PC-3 (cell line): ENCODE measurements at regions not wholly inside any gene's neighbourhood (a gene's known extent, or its start where the extent isn't known, plus 50 kb on each side); places are given as distances from the start of the nearest gene placed in this dataset.

Experiments
- ATAC-seq: fragments of 200-7000 bp; cut with Tn5 transposase; 2 replicates; pipeline ENCODE4 v1.9.1; 2020; ENCODE audit warnings: mild to moderate bottlenecking, moderate library complexity
- BruUV-seq: library from RNA; stranded (reverse); fragments of 400-500 nt; replicated peaks from 2 replicates; lab custom pipeline; 2021; lab: Mats Ljungman, UMichigan
- CTCF ChIA-PET: fragments of 300-600 bp; sonication (Branson Sonifier 250); formaldehyde crosslinking; loops from one replicate; lab custom pipeline; 2022; ENCODE audit warnings: antibody characterized with exemption; lab: Charles Lee
- POLR2A ChIA-PET: fragments of 300-600 bp; sonication (Branson Sonifier 250); formaldehyde crosslinking; loops from one replicate; lab custom pipeline; 2022; ENCODE audit warnings: antibody characterized with exemption; ENCODE audit not compliant: unreplicated experiment; lab: Charles Lee
- DNase-seq: peaks from one replicate; pipeline ENCODE4 v3.0.0-alpha.2; 2015
- H2AFZ ChIP-seq: fragments of 300-600 bp; sonication (generic); 2 replicates; pipeline ENCODE4 v1.6.0; 2016; ENCODE audit warnings: antibody characterized with exemption, low read length
- H3F3A ChIP-seq: fragments of 300-600 bp; sonication (generic); one replicate; pipeline ENCODE4 v1.6.0; 2017; ENCODE audit warnings: antibody characterized with exemption, low read length, control low read depth, mild to moderate bottlenecking; ENCODE audit not compliant: unreplicated experiment
- H3K27ac ChIP-seq: fragments of 300-600 bp; sonication (generic); 2 replicates; pipeline ENCODE4 v1.5.1; 2016; ENCODE audit warnings: mild to moderate bottlenecking, low read length
- H3K27me3 ChIP-seq: fragments of 300-600 bp; sonication (generic); 2 replicates; pipeline ENCODE4 v1.6.1; 2016; ENCODE audit warnings: low read length, mixed read lengths
- H3K36me3 ChIP-seq: fragments of 300-600 bp; sonication (generic); 2 replicates; pipeline ENCODE4 v1.6.1; 2016; ENCODE audit warnings: low read depth, mixed run types, low read length, mixed read lengths
- H3K4me1 ChIP-seq: fragments of 300-600 bp; sonication (generic); 2 replicates; pipeline ENCODE4 v1.5.1; 2016; ENCODE audit warnings: low read length; ENCODE audit not compliant: insufficient read depth
- H3K4me2 ChIP-seq: fragments of 300-600 bp; sonication (generic); 2 replicates; pipeline ENCODE4 v1.6.0; 2016; ENCODE audit warnings: low read length
- H3K4me3 ChIP-seq: fragments of 300-600 bp; sonication (generic); 2 replicates; pipeline ENCODE4 v1.5.1; 2016; ENCODE audit warnings: mild to moderate bottlenecking, low read length, mixed read lengths
- H3K79me2 ChIP-seq: fragments of 300-600 bp; sonication (generic); 2 replicates; pipeline ENCODE4 v1.6.1; 2017; ENCODE audit warnings: low read length, mixed read lengths
- H3K9ac ChIP-seq: fragments of 300-600 bp; sonication (generic); 2 replicates; pipeline ENCODE4 v1.6.0; 2016; ENCODE audit warnings: mild to moderate bottlenecking, low read length
- H3K9me2 ChIP-seq: fragments of 300-600 bp; sonication (generic); replicated peaks from 2 replicates; pipeline ENCODE4 v1.6.1; 2016; ENCODE audit warnings: mixed run types, low read length, mixed read lengths
- H3K9me3 ChIP-seq: fragments of 300-600 bp; sonication (generic); 2 replicates; pipeline ENCODE4 v1.6.1; 2016; ENCODE audit warnings: low read length, mixed read lengths
- H4K20me1 ChIP-seq: fragments of 300-600 bp; sonication (generic); 2 replicates; pipeline ENCODE4 v1.6.1; 2016; ENCODE audit warnings: low read length, mixed read lengths
- CTCF ChIP-seq: fragments of 300-600 bp; sonication (generic); conservative IDR thresholded peaks from 2 replicates; pipeline ENCODE4 v1.5.1; 2017; ENCODE audit warnings: antibody characterized with exemption, low read depth, mild to moderate bottlenecking, low read length
- EZH2 ChIP-seq: fragments of 300-600 bp; sonication (generic); IDR thresholded peaks from one replicate; pipeline ENCODE4 v1.6.1; 2017; ENCODE audit warnings: antibody characterized with exemption, mild to moderate bottlenecking, low read length; ENCODE audit not compliant: unreplicated experiment
- EZH2phosphoT487 ChIP-seq: fragments of 300-600 bp; sonication (generic); IDR thresholded peaks from 2 replicates; pipeline ENCODE4 v1.6.1; 2018; ENCODE audit warnings: mild to moderate bottlenecking, antibody characterized with exemption, low read length, borderline replicate concordance
- intact Hi-C: fragments of 100-400 bp; cut with micrococcal nuclease; formaldehyde crosslinking; loops from 2 replicates; pipeline ENCODE4 v1.9.0; 2023

GRCh38 chr11:46216765-46217089, 60.7 kb upstream of the CREB3L1 start:
- Histone ChIP-seq H3K36me3 (no peaks in the 10 kb centered on the region), H2AFZ (no peak overlapping the region), H3K27ac (no peak overlapping the region), H3K79me2 (no peaks in the 10 kb centered on the region), H3K9me2 (no peaks in the 10 kb centered on the region), H3K4me2 (no peak overlapping the region), H3K4me3 (no peak overlapping the region), H3F3A (no peaks in the 10 kb centered on the region), H3K4me1 (no peaks in the 10 kb centered on the region), H3K27me3 (no peaks in the 10 kb centered on the region), H3K9me3 (no peaks in the 10 kb centered on the region), H3K9ac (no peak overlapping the region), H4K20me1 (no peaks in the 10 kb centered on the region)
- no peak for ATAC-seq
- POLR2A ChIA-PET: no interaction called here
- TF ChIP-seq EZH2: no peak
- no peak for TF ChIP-seq EZH2phosphoT487
- no peak for TF ChIP-seq CTCF
- no peak for DNase-seq
- intact Hi-C loops: no loop called here
- no TSS peak for BruUV-seq
- CTCF ChIA-PET: no interaction called here

- no TSS peak for BruUV-seq
- Histone ChIP-seq H3K4me3 (no peak overlapping the region), H4K20me1 (no peaks in the 10 kb centered on the region), H2AFZ (no peak overlapping the region), H3K36me3 (no peaks in the 10 kb centered on the region), H3K79me2 (no peaks in the 10 kb centered on the region), H3K4me2 (no peak overlapping the region), H3K9ac (no peak overlapping the region), H3K27me3 (no peaks in the 10 kb centered on the region), H3K9me2 (no peaks in the 10 kb centered on the region), H3K9me3 (no peaks in the 10 kb centered on the region), H3K4me1 (no peaks in the 10 kb centered on the region), H3F3A (no peaks in the 10 kb centered on the region), H3K27ac (no peak overlapping the region)
- no peak for ATAC-seq
- ChIA-PET POLR2A (no interaction called here), CTCF (no interaction called here)
- TF ChIP-seq EZH2phosphoT487: no peak
- TF ChIP-seq EZH2: no peak
- TF ChIP-seq CTCF: no peak
- intact Hi-C loops: no loop called here
- DNase-seq: no peak
Measured at GRCh38 chr11:46216019-46216764, 61.3 kb upstream of the CREB3L1 start.

- no peak overlapping the region for H3K4me2 ChIP-seq
- intact Hi-C loops: no loop called here
- TF ChIP-seq CTCF: no peak
- no peak for TF ChIP-seq EZH2phosphoT487
- no peak for TF ChIP-seq EZH2
- H3K9ac ChIP-seq: no peak overlapping the region
- H3F3A ChIP-seq: no peaks in the 10 kb centered on the region
- H3K4me1 ChIP-seq: no peaks in the 10 kb centered on the region
- H3K36me3 ChIP-seq: no peaks in the 10 kb centered on the region
- CTCF ChIA-PET: interaction anchor here (0.7 kb wide), 1 partner anchor 1598 kb away, joined by 5 read pairs; no protein-coding TSS in a partner anchor
- ATAC-seq (no peak), DNase-seq (no peak)
- no peak overlapping the region for H3K4me3 ChIP-seq
- H3K27me3 ChIP-seq: no peaks in the 10 kb centered on the region
- POLR2A ChIA-PET: no interaction called here
- BruUV-seq: no TSS peak
- no peaks in the 10 kb centered on the region for H4K20me1 ChIP-seq
- no peaks in the 10 kb centered on the region for H3K9me2 ChIP-seq
- no peaks in the 10 kb centered on the region for H3K79me2 ChIP-seq
- H3K9me3 ChIP-seq: no peaks in the 10 kb centered on the region
- H3K27ac ChIP-seq: no peak overlapping the region
- no peak overlapping the region for H2AFZ ChIP-seq
Measured at GRCh38 chr11:46215208-46215931, 62.1 kb upstream of the CREB3L1 start.
